ENCODE measurements at regions not wholly inside any gene's neighbourhood (a gene's known extent, or its start where the extent isn't known, plus 50 kb on each side); places are given as distances from the start of the nearest gene placed in this dataset.
"Not testable (repeated sequence)": the region's sequence is repeated elsewhere in the genome, so short reads cannot be mapped to it uniquely, and the experiment has no call there.

- DNase-seq (ENCODE audit: low read depth): no peak
Measured at GRCh38 chrX:28223469-28223868, 242.2 kb upstream of the DCAF8L1 start.

GRCh38 chrX:28205905-28206304 is 224.7 kb upstream of the DCAF8L1 start:
- no peak overlapping the region for H3K4me3 ChIP-seq (ENCODE audit: low read depth, low read length)
- DNase-seq (ENCODE audit: low read depth): no peak

More at GRCh38 chrX:28223469-28223868, 242.2 kb upstream of the DCAF8L1 start:
- H3K4me3 ChIP-seq (ENCODE audit: low read depth, low read length): no peak overlapping the region

- no peak overlapping the region for H3K4me3 ChIP-seq (ENCODE audit: low read depth, low read length)
- DNase-seq (ENCODE audit: low read depth): no peak
Measured at GRCh38 chrX:28205126-28205525, 223.9 kb upstream of the DCAF8L1 start.

- H3K4me3 ChIP-seq (ENCODE audit: low read depth, low read length): no peak overlapping the region
- peak; percentile 19 for DNase-seq (ENCODE audit: low read depth)
Measured at GRCh38 chrX:28189011-28189410, 207.8 kb upstream of the DCAF8L1 start.

GRCh38 chrX:28188526-28188925 is 207.3 kb upstream of the DCAF8L1 start:
- no peak overlapping the region for H3K4me3 ChIP-seq (ENCODE audit: low read depth, low read length)

GRCh38 chrX:28180096-28180495 is 198.8 kb upstream of the DCAF8L1 start:
- DNase-seq (ENCODE audit: low read depth): no peak
- no peak overlapping the region for H3K4me3 ChIP-seq (ENCODE audit: low read depth, low read length)

More at GRCh38 chrX:28188526-28188925, 207.3 kb upstream of the DCAF8L1 start:
- DNase-seq (ENCODE audit: low read depth): no peak

GRCh38 chrX:28178206-28178605 is 197.0 kb upstream of the DCAF8L1 start:
- no peak for DNase-seq (ENCODE audit: low read depth)
- H3K4me3 ChIP-seq (ENCODE audit: low read depth, low read length): no peak overlapping the region

- no peak overlapping the region for H3K4me3 ChIP-seq (ENCODE audit: low read depth, low read length)
- DNase-seq (ENCODE audit: low read depth): no peak
Measured at GRCh38 chrX:28177202-28177601, 196.0 kb upstream of the DCAF8L1 start.

GRCh38 chrX:28170713-28171112 is 189.5 kb upstream of the DCAF8L1 start:
- no peak overlapping the region for H3K4me3 ChIP-seq (ENCODE audit: low read depth, low read length)
- DNase-seq (ENCODE audit: low read depth): no peak

GRCh38 chrX:28158019-28158777 is 176.9 kb upstream of the DCAF8L1 start:
- no peak overlapping the region for H3K4me3 ChIP-seq (ENCODE audit: low read depth, low read length)
- DNase-seq (ENCODE audit: low read depth): no peak

- not testable (repeated sequence) for DNase-seq (ENCODE audit: low read depth); H3K4me3 ChIP-seq (ENCODE audit: low read depth, low read length)
Measured at GRCh38 chrX:28152263-28152662, 171.0 kb upstream of the DCAF8L1 start.

- no peak overlapping the region for H3K4me3 ChIP-seq (ENCODE audit: low read depth, low read length)
- DNase-seq (ENCODE audit: low read depth): peak; percentile 13
Measured at GRCh38 chrX:28135378-28136047, 154.3 kb upstream of the DCAF8L1 start.

- no peak for DNase-seq (ENCODE audit: low read depth)
Measured at GRCh38 chrX:28133763-28134162, 152.5 kb upstream of the DCAF8L1 start.

GRCh38 chrX:28127662-28128061 is 146.4 kb upstream of the DCAF8L1 start:
- DNase-seq (ENCODE audit: low read depth): no peak
- H3K4me3 ChIP-seq (ENCODE audit: low read depth, low read length): no peak overlapping the region

More at GRCh38 chrX:28133763-28134162, 152.5 kb upstream of the DCAF8L1 start:
- no peak overlapping the region for H3K4me3 ChIP-seq (ENCODE audit: low read depth, low read length)

- no peak overlapping the region for H3K4me3 ChIP-seq (ENCODE audit: low read depth, low read length)
- DNase-seq (ENCODE audit: low read depth): no peak
Measured at GRCh38 chrX:28126886-28127285, 145.6 kb upstream of the DCAF8L1 start.

- H3K4me3 ChIP-seq (ENCODE audit: low read depth, low read length): no peak overlapping the region
- no peak for DNase-seq (ENCODE audit: low read depth)
Measured at GRCh38 chrX:28124416-28124815, 143.2 kb upstream of the DCAF8L1 start.

- not testable (repeated sequence) for DNase-seq (ENCODE audit: low read depth); H3K4me3 ChIP-seq (ENCODE audit: low read depth, low read length)
Measured at GRCh38 chrX:28120580-28121245, 139.5 kb upstream of the DCAF8L1 start.

- no peak for DNase-seq (ENCODE audit: low read depth)
- H3K4me3 ChIP-seq (ENCODE audit: low read depth, low read length): no peak overlapping the region
Measured at GRCh38 chrX:28120072-28120471, 138.8 kb upstream of the DCAF8L1 start.

- H3K4me3 ChIP-seq (ENCODE audit: low read depth, low read length): no peak overlapping the region
- DNase-seq (ENCODE audit: low read depth): no peak
Measured at GRCh38 chrX:28108186-28108945, 127.1 kb upstream of the DCAF8L1 start.

GRCh38 chrX:28099166-28099565 is 117.9 kb upstream of the DCAF8L1 start:
- H3K4me3 ChIP-seq (ENCODE audit: low read depth, low read length): no peak overlapping the region
- DNase-seq (ENCODE audit: low read depth): no peak

All from skeletal muscle cell (primary cell).